ENCODE measurements at regions not wholly inside any gene's neighbourhood (a gene's known extent, or its start where the extent isn't known, plus 50 kb on each side); places are given as distances from the start of the nearest gene placed in this dataset.

DNA sequence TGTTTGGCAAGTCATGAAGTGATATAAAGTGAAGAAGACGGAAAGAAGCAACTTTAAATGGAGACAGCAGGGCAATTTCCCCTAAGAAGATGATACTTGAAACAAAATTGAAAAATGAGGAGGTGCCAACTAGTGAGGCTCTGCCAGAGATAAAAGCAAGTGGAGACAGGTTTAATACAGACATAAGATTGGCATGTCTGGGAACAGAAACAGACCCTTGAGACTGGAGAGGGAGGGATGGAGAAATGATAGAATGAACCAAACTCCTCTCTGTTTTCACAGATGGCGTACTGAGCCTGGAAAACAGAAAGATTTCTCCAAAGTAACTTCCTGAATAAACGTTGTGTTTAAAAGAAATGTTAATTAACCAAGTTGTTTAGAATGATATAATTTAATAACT, 354.5 kb upstream of the ANO5 start:
- intact Hi-C loops (cut with DNase I; ENCODE audit: low total_unique reads) = no loop called here
- TF ChIP-seq, protein P1, sequence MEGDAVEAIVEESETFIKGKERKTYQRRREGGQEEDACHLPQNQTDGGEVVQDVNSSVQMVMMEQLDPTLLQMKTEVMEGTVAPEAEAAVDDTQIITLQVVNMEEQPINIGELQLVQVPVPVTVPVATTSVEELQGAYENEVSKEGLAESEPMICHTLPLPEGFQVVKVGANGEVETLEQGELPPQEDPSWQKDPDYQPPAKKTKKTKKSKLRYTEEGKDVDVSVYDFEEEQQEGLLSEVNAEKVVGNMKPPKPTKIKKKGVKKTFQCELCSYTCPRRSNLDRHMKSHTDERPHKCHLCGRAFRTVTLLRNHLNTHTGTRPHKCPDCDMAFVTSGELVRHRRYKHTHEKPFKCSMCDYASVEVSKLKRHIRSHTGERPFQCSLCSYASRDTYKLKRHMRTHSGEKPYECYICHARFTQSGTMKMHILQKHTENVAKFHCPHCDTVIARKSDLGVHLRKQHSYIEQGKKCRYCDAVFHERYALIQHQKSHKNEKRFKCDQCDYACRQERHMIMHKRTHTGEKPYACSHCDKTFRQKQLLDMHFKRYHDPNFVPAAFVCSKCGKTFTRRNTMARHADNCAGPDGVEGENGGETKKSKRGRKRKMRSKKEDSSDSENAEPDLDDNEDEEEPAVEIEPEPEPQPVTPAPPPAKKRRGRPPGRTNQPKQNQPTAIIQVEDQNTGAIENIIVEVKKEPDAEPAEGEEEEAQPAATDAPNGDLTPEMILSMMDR (IDR thresholded peaks at IDR 0.05) = no peak
- H3K36me3 ChIP-seq = no peaks in the 10 kb centered on the region

DNA sequence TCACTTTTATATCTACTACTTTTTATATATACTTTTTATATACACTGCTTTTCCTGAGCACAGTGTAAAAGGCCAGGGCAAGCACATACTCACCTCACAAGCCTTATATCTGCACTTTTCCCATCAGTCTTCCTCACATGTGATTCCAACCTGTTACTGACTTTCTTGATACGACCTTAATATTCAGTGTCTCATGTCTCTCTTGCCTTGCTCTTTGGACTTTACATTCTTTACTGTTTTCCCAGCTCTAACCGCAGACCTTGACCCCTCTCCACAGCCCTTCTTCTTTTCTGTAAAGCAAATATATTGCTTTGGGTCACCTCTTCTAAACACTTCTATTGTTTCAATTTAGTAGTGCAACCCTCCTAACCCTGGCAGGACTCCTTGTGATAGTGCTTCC, 353.1 kb upstream of the ANO5 start:
- TF ChIP-seq, protein P1 (IDR thresholded peaks at IDR 0.05) = no peak
- H3K4me1 ChIP-seq = no peaks in the 10 kb centered on the region
- no peak overlapping the region for H3K27ac ChIP-seq

More for the DNA sequence above, 354.5 kb upstream of the ANO5 start:
- no peaks in the 10 kb centered on the region for H3K27me3 ChIP-seq
- no peak for DNase-seq
- H3K9me3 ChIP-seq = no peaks in the 10 kb centered on the region
- H3K4me3 ChIP-seq = no peak overlapping the region
- no peaks in the 10 kb centered on the region for H3K4me1 ChIP-seq
- no peak overlapping the region for H3K27ac ChIP-seq

DNA sequence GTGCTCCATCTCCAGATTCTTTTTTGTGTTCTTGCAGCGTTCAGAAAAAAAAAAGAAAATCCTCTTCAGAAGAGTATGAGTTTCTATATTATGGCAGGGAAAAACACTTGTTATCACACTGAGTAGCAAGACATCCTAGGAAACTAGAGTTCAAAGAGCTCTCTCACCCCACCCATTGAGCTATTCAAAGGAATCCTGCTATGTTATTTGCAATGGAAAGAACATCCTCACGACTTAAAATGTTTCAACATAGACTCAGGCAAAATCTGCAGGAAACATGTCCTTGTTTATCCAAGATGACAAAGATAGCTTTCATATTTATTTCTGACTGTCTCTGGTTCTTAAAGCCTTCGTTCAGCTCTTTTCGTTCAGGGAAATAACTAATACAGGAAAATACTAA, 331.6 kb upstream of the ANO5 start:
- TF ChIP-seq, protein P1 (IDR thresholded peaks at IDR 0.05) = no peak
- intact Hi-C loops (cut with DNase I; ENCODE audit: low total_unique reads) = no loop called here
- no peaks in the 10 kb centered on the region for H3K36me3 ChIP-seq
- no peaks in the 10 kb centered on the region for H3K9me3 ChIP-seq
- no peak overlapping the region for H3K27ac ChIP-seq
- H3K4me3 ChIP-seq = no peak overlapping the region
- no peaks in the 10 kb centered on the region for H3K4me1 ChIP-seq
- no peak for DNase-seq
- H3K27me3 ChIP-seq = no peaks in the 10 kb centered on the region

More for the DNA sequence above, 353.1 kb upstream of the ANO5 start:
- intact Hi-C loops (cut with DNase I; ENCODE audit: low total_unique reads) = no loop called here
- Histone ChIP-seq H3K27me3 (no peaks in the 10 kb centered on the region), H3K36me3 (no peaks in the 10 kb centered on the region), H3K9me3 (peaks cover 0 to 5% (median 0%) of the 10 kb centered on the region in 3 donors), H3K4me3 (no peak overlapping the region)
- DNase-seq = no peak

GRCh38 chr11:21865541-21865940, 327.3 kb upstream of the ANO5 start:
- no peak overlapping the region for H3K27ac ChIP-seq
- no peak overlapping the region for H3K4me3 ChIP-seq
- TF ChIP-seq, protein P1 (IDR thresholded peaks at IDR 0.05) = no peak
- H3K36me3 ChIP-seq = no peaks in the 10 kb centered on the region
- H3K27me3 ChIP-seq = no peaks in the 10 kb centered on the region
- no peak for DNase-seq
- H3K4me1 ChIP-seq = no peaks in the 10 kb centered on the region
- H3K9me3 ChIP-seq = no peaks in the 10 kb centered on the region
- intact Hi-C loops (cut with DNase I; ENCODE audit: low total_unique reads) = no loop called here

DNA sequence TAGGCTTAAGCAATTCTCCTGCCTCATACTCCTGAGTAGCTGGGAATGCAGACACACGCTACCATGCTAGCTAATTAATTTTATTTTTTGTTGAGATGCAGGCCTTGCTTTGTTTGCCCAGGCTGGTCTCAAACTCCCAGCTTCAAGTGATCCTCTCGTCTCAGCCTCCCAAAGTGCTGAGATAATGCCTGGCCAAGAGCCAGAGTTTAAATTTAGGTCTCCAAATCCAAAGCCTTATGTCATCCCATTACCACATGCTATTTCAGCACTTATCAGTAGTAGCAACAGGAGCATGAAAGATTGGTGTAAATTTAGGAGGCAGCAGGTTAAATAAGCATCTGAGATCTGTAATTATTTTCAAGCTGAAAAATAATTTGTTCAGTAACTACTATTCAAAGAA, 326.1 kb upstream of the ANO5 start:
- Histone ChIP-seq H3K4me3 (no peak overlapping the region), H3K4me1 (no peaks in the 10 kb centered on the region), H3K27ac (no peak overlapping the region), H3K9me3 (no peaks in the 10 kb centered on the region), H3K36me3 (no peaks in the 10 kb centered on the region), H3K27me3 (no peaks in the 10 kb centered on the region)
- DNase-seq = no peak
- intact Hi-C loops (cut with DNase I; ENCODE audit: low total_unique reads) = no loop called here
- TF ChIP-seq, protein P1 (IDR thresholded peaks at IDR 0.05) = no peak

GRCh38 chr11:21877151-21877550, 315.7 kb upstream of the ANO5 start:
- no peak for DNase-seq
- intact Hi-C loops (cut with DNase I; ENCODE audit: low total_unique reads) = no loop called here
- Histone ChIP-seq H3K27ac (no peak overlapping the region), H3K9me3 (no peaks in the 10 kb centered on the region), H3K27me3 (no peaks in the 10 kb centered on the region), H3K36me3 (no peaks in the 10 kb centered on the region), H3K4me1 (no peaks in the 10 kb centered on the region), H3K4me3 (no peak overlapping the region)
- TF ChIP-seq, protein P1 (IDR thresholded peaks at IDR 0.05) = no peak

Measured in tibial artery (tissue), 4 donors.